Duodenal mucosa (tissue), 2 donors: ENCODE measurements at regions not wholly inside any gene's neighbourhood (a gene's known extent, or its start where the extent isn't known, plus 50 kb on each side); places are given as distances from the start of the nearest gene placed in this dataset.

ENCODE experiments used
- H3K27ac ChIP-seq: one replicate; pipeline ENCODE4 v1.7.0; 2013; ENCODE audit warnings: low read depth, low read length
- H3K27me3 ChIP-seq, 2 donors: one replicate each; pipeline ENCODE4 v1.7.0; 2013; ENCODE audit warnings: low read length in 2 of 2, control low read depth in 1 of 2; ENCODE audit not compliant: insufficient read depth in 2 of 2, control insufficient read depth in 1 of 2
- H3K36me3 ChIP-seq, 2 donors: one replicate each; pipeline ENCODE4 v1.7.0; 2013; ENCODE audit warnings: low read length in 2 of 2, control low read depth in 1 of 2; ENCODE audit not compliant: insufficient read depth in 2 of 2, control insufficient read depth in 1 of 2
- H3K4me1 ChIP-seq, 2 donors: one replicate each; pipeline ENCODE4 v1.7.0; 2013; ENCODE audit warnings: low read length in 2 of 2, control low read depth in 1 of 2; ENCODE audit not compliant: insufficient read depth in 2 of 2, control insufficient read depth in 1 of 2
- H3K4me3 ChIP-seq, 2 donors: one replicate each; pipeline ENCODE4 v1.7.0; 2013; ENCODE audit warnings: low read length in 2 of 2, low read depth in 1 of 2
- H3K9ac ChIP-seq, 2 donors: one replicate each; pipeline ENCODE4 v1.7.0; 2013; ENCODE audit warnings: low read length in 2 of 2, low read depth in 1 of 2
- H3K9me3 ChIP-seq, 2 donors: one replicate each; pipeline ENCODE4 v1.7.0; 2013; ENCODE audit warnings: low read length in 2 of 2, control low read depth in 1 of 2; ENCODE audit not compliant: control insufficient read depth in 1 of 2

GRCh38 chr17:70787721-70788300 is 618.5 kb downstream of the KCNJ2 start:
- Histone ChIP-seq H3K4me1 (no peaks in the 10 kb centered on the region), H3K9me3 (no peaks in the 10 kb centered on the region), H3K27ac (no peak overlapping the region), H3K27me3 (no peaks in the 10 kb centered on the region), H3K36me3 (no peaks in the 10 kb centered on the region), H3K4me3 (no peak overlapping the region), H3K9ac (no peak overlapping the region)

- no peaks in the 10 kb centered on the region for H3K9me3 ChIP-seq
- no peaks in the 10 kb centered on the region for H3K4me1 ChIP-seq
- no peak overlapping the region for H3K9ac ChIP-seq
- H3K36me3 ChIP-seq = no peaks in the 10 kb centered on the region
- H3K27me3 ChIP-seq = no peaks in the 10 kb centered on the region
- no peak overlapping the region for H3K4me3 ChIP-seq
- H3K27ac ChIP-seq = no peak overlapping the region
Measured at GRCh38 chr17:70791748-70792443, 622.6 kb downstream of the KCNJ2 start.

- H3K4me1 ChIP-seq = no peaks in the 10 kb centered on the region
- H3K27me3 ChIP-seq = no peaks in the 10 kb centered on the region
- H3K9ac ChIP-seq = no peak overlapping the region
- H3K27ac ChIP-seq = no peak overlapping the region
- H3K9me3 ChIP-seq = no peaks in the 10 kb centered on the region
- H3K36me3 ChIP-seq = no peaks in the 10 kb centered on the region
- no peak overlapping the region for H3K4me3 ChIP-seq
Measured at GRCh38 chr17:70794738-70795137, 625.4 kb downstream of the KCNJ2 start.

- no peak overlapping the region for H3K27ac ChIP-seq
- no peaks in the 10 kb centered on the region for H3K36me3 ChIP-seq
- H3K4me1 ChIP-seq = no peaks in the 10 kb centered on the region
- H3K9ac ChIP-seq = no peak overlapping the region
- H3K4me3 ChIP-seq = no peak overlapping the region
- H3K27me3 ChIP-seq = no peaks in the 10 kb centered on the region
- no peaks in the 10 kb centered on the region for H3K9me3 ChIP-seq
Measured at GRCh38 chr17:70795620-70796019, 626.3 kb downstream of the KCNJ2 start.

GRCh38 chr17:70796757-70797156 is 627.4 kb downstream of the KCNJ2 start:
- Histone ChIP-seq H3K27me3 (no peaks in the 10 kb centered on the region), H3K9me3 (no peaks in the 10 kb centered on the region), H3K4me3 (no peak overlapping the region), H3K9ac (no peak overlapping the region), H3K27ac (no peak overlapping the region), H3K4me1 (no peaks in the 10 kb centered on the region), H3K36me3 (no peaks in the 10 kb centered on the region)

- Histone ChIP-seq H3K4me3 (no peak overlapping the region), H3K9ac (no peak overlapping the region), H3K36me3 (no peaks in the 10 kb centered on the region), H3K9me3 (no peaks in the 10 kb centered on the region), H3K4me1 (no peaks in the 10 kb centered on the region), H3K27me3 (no peaks in the 10 kb centered on the region), H3K27ac (no peak overlapping the region)
Measured at GRCh38 chr17:70797166-70797565, 627.8 kb downstream of the KCNJ2 start.

- no peaks in the 10 kb centered on the region for H3K27me3 ChIP-seq
- H3K9ac ChIP-seq = no peak overlapping the region
- no peaks in the 10 kb centered on the region for H3K36me3 ChIP-seq
- H3K9me3 ChIP-seq = no peaks in the 10 kb centered on the region
- H3K4me1 ChIP-seq = no peaks in the 10 kb centered on the region
- H3K4me3 ChIP-seq = no peak overlapping the region
- no peak overlapping the region for H3K27ac ChIP-seq
Measured at GRCh38 chr17:70804161-70804560, 634.8 kb downstream of the KCNJ2 start.

GRCh38 chr17:70808596-70808995 is 639.3 kb downstream of the KCNJ2 start:
- no peaks in the 10 kb centered on the region for H3K27me3 ChIP-seq
- no peaks in the 10 kb centered on the region for H3K4me1 ChIP-seq
- H3K36me3 ChIP-seq = no peaks in the 10 kb centered on the region
- H3K27ac ChIP-seq = no peak overlapping the region
- no peaks in the 10 kb centered on the region for H3K9me3 ChIP-seq
- H3K9ac ChIP-seq = no peak overlapping the region
- no peak overlapping the region for H3K4me3 ChIP-seq

GRCh38 chr17:70810609-70811008 is 641.3 kb downstream of the KCNJ2 start:
- no peaks in the 10 kb centered on the region for H3K27me3 ChIP-seq
- no peak overlapping the region for H3K4me3 ChIP-seq
- no peaks in the 10 kb centered on the region for H3K36me3 ChIP-seq
- H3K4me1 ChIP-seq = no peaks in the 10 kb centered on the region
- no peak overlapping the region for H3K9ac ChIP-seq
- H3K9me3 ChIP-seq = no peaks in the 10 kb centered on the region
- no peak overlapping the region for H3K27ac ChIP-seq

GRCh38 chr17:70813355-70813930 is 644.1 kb downstream of the KCNJ2 start:
- H3K9ac ChIP-seq = no peak overlapping the region
- no peak overlapping the region for H3K27ac ChIP-seq
- H3K4me3 ChIP-seq = no peak overlapping the region
- H3K9me3 ChIP-seq = no peaks in the 10 kb centered on the region
- no peaks in the 10 kb centered on the region for H3K4me1 ChIP-seq
- H3K36me3 ChIP-seq = no peaks in the 10 kb centered on the region
- H3K27me3 ChIP-seq = no peaks in the 10 kb centered on the region
